HCT116 (cell line): ENCODE measurements at regions not wholly inside any gene's neighbourhood (a gene's known extent, or its start where the extent isn't known, plus 50 kb on each side); places are given as distances from the start of the nearest gene placed in this dataset.

Experiments
- ATAC-seq: fragments of 200-7000 bp; cut with Tn5 transposase; 2 replicates; pipeline ENCODE4 v1.9.1; 2020; ENCODE audit warnings: mild to moderate bottlenecking, moderate library complexity
- BruUV-seq: library from RNA; stranded (reverse); fragments of 400-500 nt; replicated peaks from 2 replicates; lab custom pipeline; 2021; lab: Mats Ljungman, UMichigan
- CTCF ChIA-PET: fragments of 300-600 bp; sonication (Branson Sonifier 250); formaldehyde crosslinking; loops from one replicate; lab custom pipeline; 2021; ENCODE audit warnings: antibody characterized with exemption; lab: Charles Lee
- POLR2A ChIA-PET: fragments of 300-600, 350-600 bp; sonication (Branson Sonifier 250); formaldehyde crosslinking; loops from one replicate; lab custom pipeline; 2021; ENCODE audit warnings: antibody characterized with exemption; lab: Charles Lee
- RAD21 ChIA-PET, 2 experiments: fragments of 300-600 bp; sonication (Branson Sonifier 250); formaldehyde crosslinking; loops; one replicate each; lab custom pipeline; 2023; ENCODE audit warnings: low total read pairs in 2 of 2; ENCODE audit not compliant: uncharacterized antibody in 2 of 2, unreplicated experiment in 2 of 2, low non-redundant PET in 1 of 2; lab: Charles Lee
- DNase-seq: peaks from one replicate; pipeline ENCODE4 v3.0.0-alpha.2; 2010; ENCODE audit warnings: low read depth, low spot score
- H2AFZ ChIP-seq: fragments of 200-600 bp; shearing (Covaris generic), sonication (generic); 2 replicates; pipeline ENCODE4 v1.6.1; 2017; ENCODE audit warnings: low read depth, mixed run types, mixed read lengths, antibody characterized with exemption, low read length; ENCODE audit not compliant: poor library complexity, severe bottlenecking
- H3K27ac ChIP-seq: 2 replicates; pipeline ENCODE4 v1.5.1; 2012; ENCODE audit warnings: low read depth, low read length
- H3K27me3 ChIP-seq: fragments of 200-600 bp; sonication (generic); 2 replicates; pipeline ENCODE4 v1.6.1; 2016; ENCODE audit warnings: mixed run types, low read length, mixed read lengths; ENCODE audit not compliant: insufficient read depth
- H3K36me3 ChIP-seq, 2 experiments: fragments of 200-500 bp in 1 of 2; fragments of 200-600 bp in 1 of 2; sonication (Bioruptor generic) in 1 of 2; sonication (generic) in 1 of 2; 2 replicates each; pipeline versions ENCODE4 v1.5.1 to v1.6.1; 2014 to 2016; ENCODE audit warnings: low read length in 2 of 2, inconsistent platforms in 1 of 2, mixed read lengths in 1 of 2, mixed run types in 1 of 2; ENCODE audit not compliant: insufficient read depth in 2 of 2, control insufficient read depth in 1 of 2
- H3K4me1 ChIP-seq, 2 experiments: fragments of 200-600 bp in 1 of 2; sonication (generic) in 1 of 2; 2 replicates each; pipeline versions ENCODE4 v1.5.1 to v1.6.1; 2012 to 2017; ENCODE audit warnings: low read length in 2 of 2, inconsistent platforms in 1 of 2, mild to moderate bottlenecking in 1 of 2, mixed read lengths in 1 of 2, mixed run types in 1 of 2, moderate library complexity in 1 of 2; ENCODE audit not compliant: insufficient read depth in 2 of 2, control insufficient read depth in 1 of 2
- H3K4me2 ChIP-seq: fragments of 200-600 bp; sonication (generic); 2 replicates; pipeline ENCODE4 v1.6.1; 2017; ENCODE audit warnings: mixed run types, low read length, mixed read lengths
- H3K4me3 ChIP-seq, 2 experiments: fragments of 200-600 bp in 1 of 2; sonication (generic) in 1 of 2; replicated peaks in 1 of 2; 2 replicates each; pipeline ENCODE4 v1.5.1; 2011 to 2016; ENCODE audit warnings: low read length in 2 of 2, control low read depth in 1 of 2, low read depth in 1 of 2, mild to moderate bottlenecking in 1 of 2, mixed read lengths in 1 of 2, mixed run types in 1 of 2
- H3K79me2 ChIP-seq: fragments of 200-600 bp; sonication (generic); 2 replicates; pipeline ENCODE4 v1.6.1; 2017; ENCODE audit warnings: mild to moderate bottlenecking, mixed run types, low read length, moderate library complexity, mixed read lengths; ENCODE audit not compliant: insufficient read depth
- H3K9ac ChIP-seq: fragments of 200-600 bp; sonication (generic); 2 replicates; pipeline ENCODE4 v1.6.1; 2016; ENCODE audit warnings: low read length, mixed read lengths
- H3K9me2 ChIP-seq: fragments of 200-600 bp; sonication (generic), shearing (Covaris generic); 2 replicates; pipeline ENCODE4 v1.6.1; 2017; ENCODE audit warnings: mixed run types, mild to moderate bottlenecking, moderate library complexity; ENCODE audit not compliant: insufficient read depth
- H3K9me3 ChIP-seq, 2 experiments: fragments of 200-500 bp in 1 of 2; fragments of 200-600 bp in 1 of 2; sonication (Bioruptor generic) in 1 of 2; sonication (generic) in 1 of 2; 2 replicates each; pipeline ENCODE4 v1.6.1; 2014 to 2017; ENCODE audit warnings: low read length in 2 of 2, mixed read lengths in 2 of 2, inconsistent platforms in 1 of 2, low read depth in 1 of 2, mild to moderate bottlenecking in 1 of 2, mixed run types in 1 of 2, moderate library complexity in 1 of 2; ENCODE audit not compliant: control insufficient read depth in 1 of 2, insufficient read depth in 1 of 2
- H4K20me1 ChIP-seq: fragments of 200-600 bp; sonication (generic), shearing (Covaris generic); 2 replicates; pipeline ENCODE4 v1.6.1; 2017; ENCODE audit warnings: mixed run types, mild to moderate bottlenecking, moderate library complexity; ENCODE audit not compliant: insufficient read depth
- CEBPB ChIP-seq: IDR thresholded peaks from 2 replicates; pipeline ENCODE4 v1.6.1; 2012; ENCODE audit warnings: low read depth
- CTCF ChIP-seq, 3 experiments: fragments of 200-600 bp in 1 of 3; sonication (generic) in 1 of 3; IDR thresholded peaks in 2 of 3; conservative IDR thresholded peaks in 1 of 3; 2 replicates each; pipeline ENCODE4 v1.5.1; 2012 to 2017; ENCODE audit warnings: low read depth in 2 of 3, low read length in 2 of 3, antibody characterized with exemption in 1 of 3, borderline replicate concordance in 1 of 3, control low read depth in 1 of 3, mild to moderate bottlenecking in 1 of 3, mixed read lengths in 1 of 3, mixed run types in 1 of 3, moderate library complexity in 1 of 3; ENCODE audit not compliant: insufficient read depth in 1 of 3
- EGR1 ChIP-seq: IDR thresholded peaks from 2 replicates; pipeline ENCODE4 v1.6.1; 2012; ENCODE audit warnings: low read depth
- ELF1 ChIP-seq: IDR thresholded peaks from 2 replicates; pipeline ENCODE4 v1.6.1; 2012; ENCODE audit warnings: low read depth, borderline replicate concordance
- EZH2 ChIP-seq: fragments of 200-600 bp; sonication (generic); IDR thresholded peaks from 2 replicates; pipeline ENCODE4 v1.6.1; 2017; ENCODE audit warnings: antibody characterized with exemption, mixed run types
- FOSL1 ChIP-seq: IDR thresholded peaks from 2 replicates; pipeline ENCODE4 v1.6.1; 2012; ENCODE audit warnings: low read depth
- JUND ChIP-seq: IDR thresholded peaks from 2 replicates; pipeline ENCODE4 v1.6.1; 2012
- MAX ChIP-seq: IDR thresholded peaks from 2 replicates; pipeline ENCODE4 v1.6.1; 2012
- POLR2A ChIP-seq: IDR thresholded peaks from 2 replicates; pipeline ENCODE4 v1.7.0; 2011; ENCODE audit warnings: borderline replicate concordance; ENCODE audit not compliant: insufficient read depth, insufficient read length; ENCODE audit errors: extremely low read depth
- POLR2AphosphoS5 ChIP-seq: IDR thresholded peaks from 2 replicates; pipeline ENCODE4 v1.6.1; 2011; ENCODE audit warnings: mild to moderate bottlenecking, low read depth, low read length, moderate library complexity
- SIN3A ChIP-seq: IDR thresholded peaks from 2 replicates; pipeline ENCODE4 v1.6.1; 2012; ENCODE audit warnings: low read depth
- SRF ChIP-seq: IDR thresholded peaks from 2 replicates; pipeline ENCODE4 v1.6.1; 2012; ENCODE audit warnings: low read depth
- TCF7L2 ChIP-seq: IDR thresholded peaks from 2 replicates; pipeline ENCODE4 v1.7.0; 2011; ENCODE audit warnings: borderline replicate concordance, inconsistent platforms; ENCODE audit not compliant: insufficient read depth, insufficient read length; ENCODE audit errors: extremely low read depth
- YY1 ChIP-seq: IDR thresholded peaks from 2 replicates; pipeline ENCODE4 v1.6.1; 2011; ENCODE audit warnings: low read length, low read depth, moderate library complexity, mild to moderate bottlenecking; ENCODE audit not compliant: insufficient replicate concordance; ENCODE audit errors: extremely low read depth
- ZFX ChIP-seq: fragments of 450-650 bp; IDR thresholded peaks from 2 replicates; pipeline ENCODE4 v1.6.1; 2017
- ZNF274 ChIP-seq: fragments of 200-500 bp; sonication (Bioruptor generic); IDR thresholded peaks from 2 replicates; pipeline ENCODE4 v1.6.1; 2014; ENCODE audit warnings: mild to moderate bottlenecking, low read depth, low read length, inconsistent platforms
- intact Hi-C: fragments of 100-400 bp; cut with micrococcal nuclease; formaldehyde crosslinking; loops from 2 replicates; pipeline ENCODE4 v1.10.0; 2022
- TF ChIP-seq, protein P1 (sequence below): IDR thresholded peaks from 2 replicates; pipeline ENCODE4 v1.6.1; 2012; ENCODE audit warnings: low read depth

DNA sequence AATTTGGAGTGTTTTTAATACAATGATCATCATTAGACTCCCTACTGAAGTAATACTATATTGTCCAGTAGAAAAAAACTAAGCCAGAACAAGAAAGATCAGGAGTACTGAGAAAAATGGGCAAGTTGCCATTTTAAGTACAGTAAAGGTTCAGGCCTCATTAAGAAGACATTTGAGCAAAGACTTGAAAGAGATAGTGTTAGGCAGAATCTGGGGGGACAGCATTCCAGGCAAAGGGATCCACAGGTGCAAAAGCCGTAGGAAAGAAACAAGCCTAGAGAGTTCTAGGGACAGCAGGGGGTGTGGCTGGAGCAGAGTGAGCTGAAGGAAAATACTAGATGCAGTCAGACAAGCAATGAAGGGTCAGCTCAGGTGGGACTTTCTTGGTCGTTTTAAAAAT lies 58.1 kb upstream of the INTU start:
- ATAC-seq: no peak
- Histone ChIP-seq H3K4me3 (no peak overlapping the region), H3K36me3 (no peaks in the 10 kb centered on the region), H3K9ac (no peak overlapping the region), H2AFZ (peak overlapping the region; percentile 85), H3K9me2 (no peaks in the 10 kb centered on the region)
- intact Hi-C loops: no loop called here
- TF ChIP-seq POLR2A: no peak
- no peak for TF ChIP-seq CEBPB
- TF ChIP-seq FOSL1: no peak
- TF ChIP-seq EGR1: no peak
- TF ChIP-seq ZFX: no peak
- TF ChIP-seq POLR2AphosphoS5: no peak
- no peak for TF ChIP-seq ELF1
- no peak for TF ChIP-seq JUND
- TF ChIP-seq, all 23 proteins: peak for 0
- no peak for DNase-seq
- H3K4me1 ChIP-seq: no peaks in the 10 kb centered on the region
- no peaks in the 10 kb centered on the region for H3K27me3 ChIP-seq
- no peaks in the 10 kb centered on the region for H3K9me3 ChIP-seq
- H3K79me2 ChIP-seq: no peaks in the 10 kb centered on the region
- no peaks in the 10 kb centered on the region for H4K20me1 ChIP-seq
- RAD21 ChIA-PET: no interaction called here
- POLR2A ChIA-PET: no interaction called here
- no peak overlapping the region for H3K4me2 ChIP-seq
- no TSS peak for BruUV-seq
- no peak overlapping the region for H3K27ac ChIP-seq
- CTCF ChIA-PET: interaction anchor here (2.1 kb wide), 1 partner anchor 12 kb away, joined by 4 read pairs; no protein-coding TSS in a partner anchor

DNA sequence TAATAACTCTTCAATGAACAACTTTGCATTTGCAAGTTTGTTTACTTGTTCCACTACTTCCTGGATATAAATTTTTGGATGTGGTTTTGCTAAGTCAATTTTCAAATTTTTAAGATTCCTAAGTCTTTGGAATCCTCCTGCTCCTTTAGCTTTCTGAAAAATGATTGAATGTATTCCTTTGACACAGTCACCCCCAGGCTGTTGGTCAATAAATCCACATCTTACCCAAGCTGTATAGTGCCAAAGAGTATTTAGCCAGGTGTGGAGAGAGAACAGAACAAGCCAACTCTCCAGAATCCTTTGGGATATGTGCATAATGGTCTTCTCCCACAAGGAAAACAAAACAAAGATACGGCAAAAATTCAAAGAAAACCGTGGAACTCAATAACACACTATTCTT lies 56.9 kb upstream of the INTU start:
- ATAC-seq: no peak
- H3K79me2 ChIP-seq: no peaks in the 10 kb centered on the region
- no peak for DNase-seq
- no peaks in the 10 kb centered on the region for H3K27me3 ChIP-seq
- no peak overlapping the region for H3K27ac ChIP-seq
- no peaks in the 10 kb centered on the region for H3K9me3 ChIP-seq
- CTCF ChIA-PET: interaction anchor here (2.1 kb wide), 1 partner anchor 11 kb away, joined by 4 read pairs; no protein-coding TSS in a partner anchor
- POLR2A ChIA-PET: no interaction called here
- H4K20me1 ChIP-seq: no peaks in the 10 kb centered on the region
- no peak overlapping the region for H3K4me3 ChIP-seq
- TF ChIP-seq ELF1: no peak
- no peak for TF ChIP-seq YY1
- TF ChIP-seq JUND: no peak
- TF ChIP-seq, protein P1, sequence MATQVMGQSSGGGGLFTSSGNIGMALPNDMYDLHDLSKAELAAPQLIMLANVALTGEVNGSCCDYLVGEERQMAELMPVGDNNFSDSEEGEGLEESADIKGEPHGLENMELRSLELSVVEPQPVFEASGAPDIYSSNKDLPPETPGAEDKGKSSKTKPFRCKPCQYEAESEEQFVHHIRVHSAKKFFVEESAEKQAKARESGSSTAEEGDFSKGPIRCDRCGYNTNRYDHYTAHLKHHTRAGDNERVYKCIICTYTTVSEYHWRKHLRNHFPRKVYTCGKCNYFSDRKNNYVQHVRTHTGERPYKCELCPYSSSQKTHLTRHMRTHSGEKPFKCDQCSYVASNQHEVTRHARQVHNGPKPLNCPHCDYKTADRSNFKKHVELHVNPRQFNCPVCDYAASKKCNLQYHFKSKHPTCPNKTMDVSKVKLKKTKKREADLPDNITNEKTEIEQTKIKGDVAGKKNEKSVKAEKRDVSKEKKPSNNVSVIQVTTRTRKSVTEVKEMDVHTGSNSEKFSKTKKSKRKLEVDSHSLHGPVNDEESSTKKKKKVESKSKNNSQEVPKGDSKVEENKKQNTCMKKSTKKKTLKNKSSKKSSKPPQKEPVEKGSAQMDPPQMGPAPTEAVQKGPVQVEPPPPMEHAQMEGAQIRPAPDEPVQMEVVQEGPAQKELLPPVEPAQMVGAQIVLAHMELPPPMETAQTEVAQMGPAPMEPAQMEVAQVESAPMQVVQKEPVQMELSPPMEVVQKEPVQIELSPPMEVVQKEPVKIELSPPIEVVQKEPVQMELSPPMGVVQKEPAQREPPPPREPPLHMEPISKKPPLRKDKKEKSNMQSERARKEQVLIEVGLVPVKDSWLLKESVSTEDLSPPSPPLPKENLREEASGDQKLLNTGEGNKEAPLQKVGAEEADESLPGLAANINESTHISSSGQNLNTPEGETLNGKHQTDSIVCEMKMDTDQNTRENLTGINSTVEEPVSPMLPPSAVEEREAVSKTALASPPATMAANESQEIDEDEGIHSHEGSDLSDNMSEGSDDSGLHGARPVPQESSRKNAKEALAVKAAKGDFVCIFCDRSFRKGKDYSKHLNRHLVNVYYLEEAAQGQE: no peak
- TF ChIP-seq TCF7L2: no peak
- no peak for TF ChIP-seq POLR2A
- no peak for TF ChIP-seq MAX
- no peak for TF ChIP-seq ZNF274
- no peak for TF ChIP-seq EZH2
- TF ChIP-seq SRF: no peak
- no peak for TF ChIP-seq CTCF (IDR thresholded peaks at IDR 0.05 in 2 of 3, conservative IDR thresholded peaks at IDR 0.05 in 1 of 3; ENCODE audit: borderline replicate concordance in 1 of 3, insufficient read depth in 1 of 3, low read depth in 2 of 3, low read length in 2 of 3)
- TF ChIP-seq CEBPB: no peak
- no peak for TF ChIP-seq SIN3A
- H3K4me1 ChIP-seq: no peaks in the 10 kb centered on the region
- intact Hi-C loops: no loop called here
- H3K36me3 ChIP-seq: no peaks in the 10 kb centered on the region
- no peaks in the 10 kb centered on the region for H3K9me2 ChIP-seq
- no peak overlapping the region for H2AFZ ChIP-seq
- H3K4me2 ChIP-seq: no peak overlapping the region
- BruUV-seq: no TSS peak
- RAD21 ChIA-PET: no interaction called here
- no peak overlapping the region for H3K9ac ChIP-seq
